Upper lobe of right lung (tissue), 1 donor: ENCODE measurements at regions not wholly inside any gene's neighbourhood (a gene's known extent, or its start where the extent isn't known, plus 50 kb on each side); places are given as distances from the start of the nearest gene placed in this dataset.

ENCODE experiments used
- ATAC-seq: fragments of 200-7000 bp; cut with Tn5 transposase; one replicate; pipeline ENCODE4 v1.9.1; 2020; ENCODE audit warnings: mild to moderate bottlenecking, moderate library complexity
- DNase-seq: peaks from one replicate; pipeline ENCODE4 v3.0.0-alpha.2; 2020
- H3K27ac ChIP-seq: fragments of 200-600 bp; one replicate; pipeline ENCODE4 v1.8.0; 2022
- H3K27me3 ChIP-seq: fragments of 200-600 bp; one replicate; pipeline ENCODE4 v1.8.0; 2022; ENCODE audit warnings: mild to moderate bottlenecking
- H3K36me3 ChIP-seq: fragments of 200-600 bp; one replicate; pipeline ENCODE4 v1.8.0; 2022
- H3K4me1 ChIP-seq: fragments of 200-600 bp; one replicate; pipeline ENCODE4 v1.8.0; 2022
- H3K4me3 ChIP-seq: fragments of 200-600 bp; one replicate; pipeline ENCODE4 v1.8.0; 2022; ENCODE audit warnings: mild to moderate bottlenecking
- H3K9me3 ChIP-seq: fragments of 200-600 bp; one replicate; pipeline ENCODE4 v1.8.0; 2022
- intact Hi-C: fragments of 100-400 bp; cut with DNase I; formaldehyde crosslinking; loops from one replicate; pipeline ENCODE4 v1.11.0; 2022
- TF ChIP-seq, protein P1 (sequence below): fragments of 200-600 bp; IDR thresholded peaks from one replicate; pipeline ENCODE4 v1.8.0; 2022; ENCODE audit warnings: antibody characterized with exemption
- donor health status: DM: no; HTN: yes; CAD: no; lungs with severe emphysema.

DNA sequence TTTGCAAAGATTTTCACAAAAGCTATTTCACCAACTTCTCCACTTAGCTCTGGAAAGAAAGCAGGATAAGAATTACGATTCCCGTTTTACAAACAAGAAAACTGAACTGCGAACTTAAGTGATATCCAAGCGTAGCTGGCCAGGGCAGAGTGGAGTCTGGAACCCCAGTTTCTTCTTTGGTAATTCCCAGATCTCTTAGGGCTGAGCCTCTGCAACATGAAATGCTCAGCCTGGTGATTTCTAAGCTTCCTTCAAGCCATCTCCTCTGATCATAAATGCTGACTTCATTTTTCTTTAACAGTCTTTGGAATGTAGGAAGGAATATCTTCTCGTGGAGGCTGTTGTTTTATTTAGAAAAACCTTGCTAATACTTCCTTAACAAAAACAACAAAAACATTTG is 620.0 kb downstream of the CCDC171 start:
- intact Hi-C loops: no loop called here
- Histone ChIP-seq H3K9me3 (no peaks in the 10 kb centered on the region), H3K27ac (no peak overlapping the region), H3K4me1 (no peaks in the 10 kb centered on the region), H3K4me3 (no peak overlapping the region), H3K36me3 (no peaks in the 10 kb centered on the region), H3K27me3 (no peaks in the 10 kb centered on the region)
- ATAC-seq (no peak), DNase-seq (no peak)
- TF ChIP-seq, protein P1, sequence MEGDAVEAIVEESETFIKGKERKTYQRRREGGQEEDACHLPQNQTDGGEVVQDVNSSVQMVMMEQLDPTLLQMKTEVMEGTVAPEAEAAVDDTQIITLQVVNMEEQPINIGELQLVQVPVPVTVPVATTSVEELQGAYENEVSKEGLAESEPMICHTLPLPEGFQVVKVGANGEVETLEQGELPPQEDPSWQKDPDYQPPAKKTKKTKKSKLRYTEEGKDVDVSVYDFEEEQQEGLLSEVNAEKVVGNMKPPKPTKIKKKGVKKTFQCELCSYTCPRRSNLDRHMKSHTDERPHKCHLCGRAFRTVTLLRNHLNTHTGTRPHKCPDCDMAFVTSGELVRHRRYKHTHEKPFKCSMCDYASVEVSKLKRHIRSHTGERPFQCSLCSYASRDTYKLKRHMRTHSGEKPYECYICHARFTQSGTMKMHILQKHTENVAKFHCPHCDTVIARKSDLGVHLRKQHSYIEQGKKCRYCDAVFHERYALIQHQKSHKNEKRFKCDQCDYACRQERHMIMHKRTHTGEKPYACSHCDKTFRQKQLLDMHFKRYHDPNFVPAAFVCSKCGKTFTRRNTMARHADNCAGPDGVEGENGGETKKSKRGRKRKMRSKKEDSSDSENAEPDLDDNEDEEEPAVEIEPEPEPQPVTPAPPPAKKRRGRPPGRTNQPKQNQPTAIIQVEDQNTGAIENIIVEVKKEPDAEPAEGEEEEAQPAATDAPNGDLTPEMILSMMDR: no peak

DNA sequence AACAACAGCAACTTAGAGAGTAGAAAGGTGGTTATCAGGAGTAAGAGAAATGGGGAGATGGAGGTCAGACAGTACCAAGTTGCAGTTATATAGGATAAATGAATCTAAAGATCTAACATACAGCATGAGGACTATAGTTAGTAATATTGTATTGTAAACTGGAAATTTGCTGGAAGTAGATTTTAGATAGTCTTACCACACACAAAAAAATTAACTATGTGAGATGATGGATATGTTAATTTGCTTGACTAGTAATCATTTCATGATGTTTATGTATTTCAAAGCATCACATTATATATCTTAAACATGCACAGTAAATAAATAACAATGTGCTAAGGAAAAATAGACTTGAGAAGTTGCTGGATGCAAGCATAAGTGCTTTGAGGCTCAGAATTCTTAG is 622.1 kb downstream of the CCDC171 start:
- intact Hi-C loops: no loop called here
- ATAC-seq (no peak), DNase-seq (no peak)
- no peak overlapping the region for H3K4me3 ChIP-seq
- no peaks in the 10 kb centered on the region for H3K27me3 ChIP-seq
- TF ChIP-seq, protein P1: no peak
- no peak overlapping the region for H3K27ac ChIP-seq
- no peaks in the 10 kb centered on the region for H3K4me1 ChIP-seq
- H3K9me3 ChIP-seq: no peaks in the 10 kb centered on the region
- no peaks in the 10 kb centered on the region for H3K36me3 ChIP-seq

DNA sequence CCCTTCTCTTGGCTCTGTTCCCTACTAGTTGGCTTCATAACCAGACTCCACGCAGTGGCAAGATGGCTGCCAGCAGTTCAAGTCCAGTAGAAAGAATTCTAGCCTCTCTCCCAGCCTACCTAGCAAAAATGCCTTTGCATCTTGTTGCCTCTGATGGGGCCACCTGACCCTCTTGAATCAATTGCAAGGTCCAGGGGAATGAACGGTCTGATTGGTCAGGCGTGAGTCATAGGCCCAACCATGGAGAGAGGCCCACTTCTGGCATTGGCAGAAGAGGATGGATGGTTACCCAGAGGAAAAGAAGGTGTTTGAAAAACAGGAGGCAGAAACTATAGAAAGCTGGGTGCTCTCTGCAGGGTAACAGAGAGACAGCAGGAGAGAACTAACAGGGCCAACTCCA is 622.6 kb downstream of the CCDC171 start:
- ATAC-seq: no peak
- Histone ChIP-seq H3K9me3 (no peaks in the 10 kb centered on the region), H3K27ac (no peak overlapping the region), H3K27me3 (no peaks in the 10 kb centered on the region), H3K4me1 (no peaks in the 10 kb centered on the region), H3K4me3 (no peak overlapping the region), H3K36me3 (no peaks in the 10 kb centered on the region)
- intact Hi-C loops: no loop called here
- TF ChIP-seq, protein P1: no peak
- no peak for DNase-seq

DNA sequence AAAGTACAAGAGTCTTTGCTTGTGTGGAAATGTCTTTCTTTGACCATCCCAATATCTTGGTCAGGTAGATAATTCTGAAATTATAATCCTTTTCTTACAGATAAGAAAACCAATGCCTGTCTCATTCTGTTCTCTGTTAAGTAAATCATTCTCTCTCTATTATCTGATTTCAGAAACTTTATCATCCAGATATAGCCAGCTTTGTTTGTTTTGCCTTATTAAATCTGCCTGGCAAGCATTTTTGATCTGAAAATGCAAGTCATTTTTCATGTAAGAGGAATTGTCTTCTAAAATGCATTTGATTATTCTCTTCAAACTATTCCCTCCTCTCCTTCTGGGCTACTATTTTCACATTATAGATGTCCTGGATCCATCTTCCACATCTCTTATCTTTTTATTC is 625.5 kb downstream of the CCDC171 start:
- Histone ChIP-seq H3K4me3 (no peak overlapping the region), H3K27me3 (no peaks in the 10 kb centered on the region), H3K9me3 (no peaks in the 10 kb centered on the region), H3K36me3 (no peaks in the 10 kb centered on the region), H3K4me1 (no peaks in the 10 kb centered on the region), H3K27ac (no peak overlapping the region)
- ATAC-seq (no peak), DNase-seq (no peak)
- TF ChIP-seq, protein P1: no peak
- intact Hi-C loops: no loop called here

DNA sequence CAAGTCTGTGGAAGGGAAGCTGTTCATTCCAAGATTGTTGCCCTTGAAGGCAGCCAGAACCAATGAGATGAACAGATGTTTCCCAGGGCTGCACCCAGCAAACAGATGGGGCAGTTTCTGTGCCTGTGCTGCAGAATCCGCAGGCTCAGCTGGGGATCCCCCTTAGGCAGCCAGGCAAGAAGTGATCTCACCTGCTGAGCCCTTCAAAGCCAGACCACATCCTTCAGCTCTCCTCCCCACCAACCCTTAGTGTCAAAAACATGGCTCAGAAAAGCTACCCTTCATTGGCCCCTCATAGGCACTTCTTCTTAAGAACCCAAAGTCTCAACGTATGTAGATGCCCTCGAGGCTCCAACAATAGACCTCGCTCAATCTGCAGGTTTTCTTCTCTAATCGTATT is 626.7 kb downstream of the CCDC171 start:
- intact Hi-C loops: no loop called here
- H3K9me3 ChIP-seq: no peaks in the 10 kb centered on the region
- no peaks in the 10 kb centered on the region for H3K4me1 ChIP-seq
- no peak overlapping the region for H3K4me3 ChIP-seq
- no peak overlapping the region for H3K27ac ChIP-seq
- H3K36me3 ChIP-seq: no peaks in the 10 kb centered on the region
- TF ChIP-seq, protein P1: no peak
- DNase-seq: no peak
- ATAC-seq: no peak
- H3K27me3 ChIP-seq: no peaks in the 10 kb centered on the region

DNA sequence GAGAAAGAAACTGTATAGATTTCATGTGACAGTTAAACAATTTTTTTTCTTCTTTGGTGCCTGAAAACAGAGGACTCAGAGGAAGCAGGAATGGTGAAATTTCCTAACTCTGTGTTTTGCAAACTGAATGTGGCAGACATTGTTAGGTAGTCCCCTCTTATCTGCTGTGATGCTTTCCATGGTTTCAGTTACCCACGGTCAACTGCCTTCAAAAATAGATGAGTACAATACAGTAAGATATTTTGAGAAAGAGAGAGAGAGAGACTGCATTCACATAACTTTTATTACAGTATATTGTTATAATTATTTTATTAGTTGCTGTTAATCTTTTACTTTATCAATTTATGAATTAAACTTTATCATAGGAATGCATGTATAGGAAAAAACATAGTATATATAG is 627.2 kb downstream of the CCDC171 start:
- Histone ChIP-seq H3K27me3 (no peaks in the 10 kb centered on the region), H3K4me1 (no peaks in the 10 kb centered on the region), H3K9me3 (no peaks in the 10 kb centered on the region), H3K4me3 (no peak overlapping the region), H3K36me3 (no peaks in the 10 kb centered on the region), H3K27ac (no peak overlapping the region)
- DNase-seq: no peak
- intact Hi-C loops: no loop called here
- ATAC-seq: no peak
- TF ChIP-seq, protein P1: no peak
